GF-D8 (cell line): ENCODE measurements at regions not wholly inside any gene's neighbourhood (a gene's known extent, or its start where the extent isn't known, plus 50 kb on each side); places are given as distances from the start of the nearest gene placed in this dataset.
"Not testable (repeated sequence)": the region's sequence is repeated elsewhere in the genome, so short reads cannot be mapped to it uniquely, and the experiment has no call there.

ENCODE experiments used
- DNase-seq: peaks from one replicate; lab custom pipeline; 2025; lab: John Stamatoyannopoulos, UW

DNA sequence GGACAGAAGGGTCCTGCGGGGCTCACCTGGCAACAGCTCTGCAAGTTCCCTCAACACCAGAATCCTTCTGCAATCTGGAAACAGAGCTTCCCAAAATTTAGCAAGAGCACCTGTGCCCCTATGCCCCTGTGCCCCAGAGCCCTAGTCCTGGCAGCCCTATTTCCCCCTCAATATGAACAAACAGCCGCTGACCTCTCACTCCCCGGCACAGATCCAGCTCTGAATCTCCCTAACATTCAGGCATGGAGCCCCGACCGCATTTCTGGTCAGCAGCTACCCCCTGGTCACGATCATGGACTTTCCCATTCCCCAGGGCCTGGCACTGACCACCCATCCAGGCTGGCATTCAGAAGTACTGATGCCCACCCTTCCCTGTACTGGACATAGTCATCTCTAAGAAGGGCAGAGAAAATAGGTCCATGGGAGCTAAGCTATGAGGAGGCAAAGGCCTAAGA, 110.8 kb upstream of the SMURF2 start:
- DNase-seq: no peak

- DNase-seq: no peak
Observed at GRCh38 chr17:64771980-64772844, 110.1 kb upstream of the SMURF2 start.

DNA sequence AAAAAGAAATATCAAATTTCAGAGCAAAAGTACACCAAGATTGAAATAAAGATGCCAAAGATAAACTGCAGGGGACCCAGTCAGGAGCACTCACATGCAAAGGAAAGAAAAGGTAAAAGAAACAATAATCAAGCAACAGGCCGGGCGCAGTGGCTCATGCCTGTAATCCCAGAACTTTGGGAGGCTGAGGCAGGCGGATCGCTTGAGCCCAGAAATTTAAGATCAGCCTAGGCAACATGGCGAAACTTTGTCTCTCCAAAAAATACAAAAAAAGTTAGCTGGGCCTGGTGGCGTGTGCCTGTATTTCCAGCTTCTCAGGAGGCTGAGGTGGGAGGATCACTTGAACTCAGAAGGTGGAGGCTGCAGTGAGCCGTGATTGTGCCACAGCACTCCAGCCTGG, 107.6 kb upstream of the SMURF2 start:
- DNase-seq: no peak

- no peak for DNase-seq
Observed at GRCh38 chr17:64767269-64767997, 105.3 kb upstream of the SMURF2 start.

- DNase-seq: no peak
Observed at GRCh38 chr17:64765191-64765889, 103.2 kb upstream of the SMURF2 start.

GRCh38 chr17:64750891-64751677, 89.0 kb upstream of the SMURF2 start:
- DNase-seq: no peak

DNA sequence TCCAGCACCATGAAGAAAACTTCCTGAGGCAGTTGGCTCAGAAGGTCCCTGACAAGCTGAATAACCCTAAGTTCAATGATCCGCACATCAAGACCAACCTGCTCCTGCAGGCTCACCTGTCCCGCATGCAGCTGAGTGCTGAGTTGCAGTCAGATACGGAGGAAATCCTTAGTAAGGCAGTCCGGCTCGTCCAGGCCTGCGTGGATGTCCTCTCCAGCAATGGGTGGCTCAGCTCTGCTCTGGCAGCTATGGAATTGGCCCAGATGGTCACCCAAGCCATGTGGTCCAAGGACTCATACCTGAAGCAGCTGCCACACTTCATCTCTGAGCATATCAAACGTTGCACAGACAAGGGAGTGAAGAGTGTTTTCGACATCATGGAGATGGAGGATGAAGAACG, 88.4 kb upstream of the SMURF2 start:
- no peak for DNase-seq

- no peak for DNase-seq
Observed at GRCh38 chr17:64749306-64749705, 87.2 kb upstream of the SMURF2 start.

DNA sequence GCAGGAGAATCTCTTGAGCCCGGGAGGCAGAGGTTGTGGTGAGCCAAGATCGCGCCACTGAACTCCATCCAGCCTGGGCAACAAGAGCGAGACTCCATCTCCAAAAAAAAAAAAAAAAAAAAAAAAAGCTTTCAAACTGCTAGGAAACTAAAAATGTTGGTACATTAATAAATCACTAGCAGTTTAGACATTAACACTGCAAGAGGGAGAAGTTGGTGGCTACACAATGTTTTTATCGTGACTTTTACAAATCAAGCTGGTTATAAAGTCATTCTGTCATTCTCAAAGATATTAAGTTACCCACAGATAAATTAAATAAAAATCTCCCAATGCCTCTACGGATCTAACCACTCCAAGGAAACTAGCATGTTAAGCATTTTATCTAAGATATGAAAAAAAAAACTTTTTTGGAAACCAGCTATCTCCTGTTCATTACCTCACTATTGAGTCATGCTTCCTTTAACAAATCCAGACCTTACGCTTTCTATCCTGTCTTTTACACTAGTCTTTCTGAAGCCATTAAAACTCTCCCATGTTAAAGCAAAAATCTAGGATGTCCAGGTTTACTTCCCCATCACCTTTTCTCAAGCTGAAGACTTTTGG, 85.9 kb upstream of the SMURF2 start:
- no peak for DNase-seq

DNA sequence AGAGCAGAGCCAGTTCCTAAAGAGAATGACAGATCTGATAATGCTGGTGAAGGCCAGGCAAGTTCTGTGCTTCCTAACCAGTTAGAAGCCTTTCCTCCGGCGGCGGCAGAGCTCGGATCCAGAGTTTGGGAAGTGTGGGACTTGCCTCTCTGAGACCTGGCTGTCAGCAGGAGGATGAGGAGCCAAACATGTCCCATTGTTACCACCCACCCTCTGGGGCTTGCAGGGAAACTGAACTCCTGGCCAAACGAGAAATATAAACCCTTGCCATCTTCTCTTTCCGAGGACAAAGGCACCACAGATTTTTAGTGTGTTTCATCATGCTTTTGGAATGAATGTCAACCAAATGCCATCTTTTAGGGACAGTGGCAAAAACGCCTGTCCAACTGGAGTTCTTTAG, 80.2 kb upstream of the SMURF2 start:
- DNase-seq: no peak

- not testable (repeated sequence) for DNase-seq
Observed at GRCh38 chr17:64741916-64742315, 79.8 kb upstream of the SMURF2 start.

DNA sequence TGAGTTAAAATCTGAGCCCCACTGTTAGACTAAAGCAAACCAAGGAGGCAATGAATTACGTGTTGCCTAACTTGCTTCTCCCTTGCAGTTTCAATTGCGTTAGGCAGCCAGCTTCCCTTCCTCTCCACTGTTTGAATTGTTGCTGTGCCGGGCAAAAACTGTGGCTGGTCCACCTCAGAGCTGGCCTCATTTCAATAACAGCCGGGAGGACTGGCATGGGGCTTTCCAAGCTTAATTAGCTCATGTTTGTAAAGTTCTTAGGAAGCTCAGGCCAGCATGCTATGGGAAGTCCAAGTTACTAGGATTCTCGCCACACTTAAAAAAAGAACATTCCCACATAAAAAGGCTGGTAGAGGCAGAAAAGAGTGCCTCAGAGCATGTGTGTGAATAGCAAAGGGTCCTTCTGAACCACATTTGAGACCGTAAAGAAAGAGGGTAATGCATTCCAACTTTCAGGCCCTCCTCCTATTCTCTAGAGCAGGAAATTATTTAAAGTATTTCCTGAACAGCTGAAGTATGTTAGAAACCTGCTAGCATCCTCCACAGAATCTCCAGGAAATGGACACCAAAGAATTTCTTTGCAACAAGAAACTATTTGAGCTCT, 79.0 kb upstream of the SMURF2 start:
- no peak for DNase-seq

DNA sequence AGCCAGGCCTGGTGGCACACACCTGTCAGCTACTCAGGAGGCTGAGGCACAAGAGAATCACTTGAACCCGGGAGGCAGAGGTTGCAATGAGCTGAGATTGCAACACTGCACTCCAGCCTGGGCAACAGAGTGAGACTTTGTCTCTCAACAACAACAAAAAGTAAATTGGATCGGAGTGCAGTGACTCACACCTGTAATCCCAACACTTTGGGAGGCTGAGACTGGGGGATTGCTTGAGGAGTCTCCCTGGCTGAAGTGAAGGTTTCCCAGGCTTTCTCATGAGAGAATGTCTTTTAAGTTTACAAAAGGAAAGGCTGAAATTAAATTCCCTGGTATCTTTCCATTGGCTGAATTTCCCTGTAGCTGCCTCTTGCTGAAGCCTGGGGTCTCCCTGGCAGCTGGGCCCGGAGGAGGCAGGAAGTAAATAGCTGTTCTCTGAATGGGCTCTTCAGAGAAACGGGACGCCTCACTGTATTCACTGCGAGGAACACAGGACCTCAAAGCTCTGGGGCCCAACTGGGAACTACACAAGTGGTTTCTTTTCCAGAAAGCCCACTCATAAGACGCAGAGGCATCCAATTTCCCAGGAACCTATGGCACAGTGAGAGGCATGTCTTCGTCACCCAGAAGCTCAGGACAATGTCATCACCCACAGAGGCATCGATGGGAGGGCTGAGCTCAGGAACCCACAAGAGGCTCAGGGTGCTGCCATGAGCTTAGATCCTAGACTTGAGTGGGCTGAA, 77.4 kb upstream of the SMURF2 start:
- no peak for DNase-seq

- peak; percentile 45 for DNase-seq
Observed at GRCh38 chr17:64736804-64737492, 74.8 kb upstream of the SMURF2 start.

DNA sequence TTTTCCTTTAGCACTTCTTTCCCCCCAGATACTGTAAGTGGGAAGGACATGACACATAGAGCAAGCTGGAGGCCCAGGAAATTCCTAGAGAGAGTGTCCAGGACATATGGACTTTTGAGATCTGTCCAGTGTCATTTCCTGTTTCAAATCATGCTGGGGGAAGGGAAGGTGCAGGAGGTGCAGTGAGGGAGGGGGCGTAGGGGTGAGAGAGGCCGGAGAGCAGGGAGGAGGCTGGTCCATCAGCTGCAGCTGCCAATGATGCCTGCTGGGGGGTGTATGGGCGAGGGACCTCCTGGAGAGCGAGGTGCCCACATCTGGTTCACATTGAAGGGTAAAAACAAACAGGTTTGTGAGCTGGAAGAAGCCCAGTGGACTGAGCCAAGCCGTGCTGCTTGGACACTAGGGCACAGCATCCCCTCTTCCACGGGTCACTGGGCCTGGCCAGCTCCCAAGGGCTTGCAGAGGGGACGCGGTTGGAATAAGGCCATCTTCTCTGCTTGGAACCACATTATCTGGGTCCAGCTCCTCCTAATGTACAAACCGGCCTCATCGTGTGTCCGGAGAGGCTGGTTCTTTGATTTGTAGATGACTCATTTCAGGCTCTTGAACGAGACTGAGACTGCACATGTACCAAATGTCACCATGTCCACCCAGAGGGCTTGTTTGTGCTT, 70.4 kb upstream of the SMURF2 start:
- DNase-seq: no peak

GRCh38 chr17:64730023-64730422, 67.9 kb upstream of the SMURF2 start:
- not testable (repeated sequence) for DNase-seq

GRCh38 chr17:64729201-64729600, 67.1 kb upstream of the SMURF2 start:
- no peak for DNase-seq

- DNase-seq: no peak
Observed at GRCh38 chr17:64728041-64728695, 66.1 kb upstream of the SMURF2 start.

DNA sequence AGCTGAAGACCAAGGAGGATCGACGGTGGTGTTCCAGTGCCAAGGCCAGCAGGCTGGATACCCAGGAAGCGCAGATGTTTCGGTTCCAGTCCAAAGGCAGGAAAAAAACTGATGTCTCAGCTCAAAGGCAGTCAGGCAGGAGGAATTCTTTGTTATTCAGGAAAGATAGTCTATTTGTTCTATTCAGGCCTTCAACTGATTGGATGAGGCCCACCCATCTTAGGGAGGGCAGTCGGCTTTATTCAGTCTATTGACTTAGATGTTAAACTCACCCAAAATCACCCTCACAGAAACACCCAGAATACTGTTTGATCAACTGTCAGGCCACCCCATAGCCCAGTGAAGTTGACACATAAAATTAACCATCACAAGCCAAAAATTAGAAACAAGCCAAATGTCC, 63.9 kb upstream of the SMURF2 start:
- DNase-seq: not testable (repeated sequence)
